ENCODE measurements at regions not wholly inside any gene's neighbourhood (a gene's known extent, or its start where the extent isn't known, plus 50 kb on each side); places are given as distances from the start of the nearest gene placed in this dataset.
"Not testable (repeated sequence)": the region's sequence is repeated elsewhere in the genome, so short reads cannot be mapped to it uniquely, and the experiment has no call there.

DNA sequence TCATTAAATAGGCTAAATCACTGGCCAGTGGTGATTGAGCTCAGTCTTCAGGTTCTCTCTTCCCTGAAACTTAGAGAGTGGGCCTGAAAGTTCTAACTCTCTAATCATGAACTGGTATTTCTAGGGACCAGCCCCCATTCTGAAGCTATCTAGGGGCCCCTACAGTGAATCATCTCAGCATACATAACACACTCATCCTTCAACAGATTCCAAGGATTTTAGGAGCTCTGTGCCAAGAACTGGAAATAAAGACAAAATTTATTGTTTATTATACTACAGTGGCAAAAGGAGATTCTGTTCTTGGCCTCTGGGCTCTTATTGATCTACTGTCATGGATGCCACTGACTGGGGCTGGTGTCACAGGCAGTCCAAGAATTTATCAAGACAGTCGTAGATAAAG lies 263.8 kb upstream of the IGFBP7 start:
- no peak for DNase-seq

DNA sequence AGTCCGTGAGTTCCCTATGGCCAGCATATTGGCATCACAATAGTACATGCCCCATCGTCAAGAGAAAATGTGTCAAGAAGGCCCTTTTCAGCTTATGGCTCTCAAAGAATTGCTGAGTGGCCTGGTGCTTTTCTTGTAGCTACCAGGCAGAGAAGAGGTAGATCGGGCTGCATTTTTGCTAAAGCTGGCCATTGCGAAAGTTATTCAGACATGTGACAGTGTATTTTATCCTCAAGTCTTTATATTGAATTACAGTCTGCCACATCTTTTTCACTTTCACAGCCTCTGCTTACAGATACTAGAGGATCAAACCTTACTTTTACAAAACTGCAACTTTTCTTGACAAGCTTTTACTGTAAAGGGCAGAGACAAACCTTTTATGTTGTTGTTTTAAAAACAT lies 261.5 kb upstream of the IGFBP7 start:
- DNase-seq: no peak

DNA sequence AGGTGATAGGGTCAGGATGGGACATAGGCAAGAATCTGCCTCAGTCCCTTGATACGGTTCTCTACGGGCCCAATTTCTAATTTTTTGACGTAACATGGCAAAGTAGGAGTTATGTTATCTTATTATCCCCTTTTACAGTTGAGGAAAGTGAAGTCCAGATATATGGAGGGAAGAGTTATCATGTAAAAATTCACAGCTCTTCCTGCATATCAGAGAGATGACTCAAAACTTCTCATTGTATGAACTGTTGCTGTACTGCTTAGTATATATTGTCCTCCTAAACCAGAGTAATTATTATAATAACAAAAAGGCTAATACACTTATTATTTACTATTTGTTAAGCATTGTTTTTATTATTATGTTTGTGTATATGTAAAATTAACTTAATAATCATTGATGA lies 260.5 kb upstream of the IGFBP7 start:
- no peak for DNase-seq

DNA sequence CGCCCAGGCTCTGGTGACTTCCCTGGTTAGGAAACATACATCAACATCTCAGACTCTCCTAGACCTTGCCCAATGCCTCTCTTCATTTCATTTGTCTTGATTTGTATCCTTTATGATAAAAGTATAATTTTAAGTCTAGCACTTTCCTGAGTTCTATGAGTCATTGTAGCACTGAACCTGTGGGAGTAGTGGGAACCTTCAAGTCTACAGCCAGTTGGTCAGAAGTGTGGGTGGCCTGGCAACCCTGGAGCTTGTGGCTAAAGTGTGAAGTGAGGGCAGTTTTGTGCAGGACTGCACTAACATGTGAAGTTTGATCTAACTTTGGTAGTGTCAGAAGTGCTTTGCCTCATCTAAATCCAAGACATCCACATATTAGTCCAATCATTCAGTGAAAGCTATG lies 259.3 kb upstream of the IGFBP7 start:
- no peak for DNase-seq

DNA sequence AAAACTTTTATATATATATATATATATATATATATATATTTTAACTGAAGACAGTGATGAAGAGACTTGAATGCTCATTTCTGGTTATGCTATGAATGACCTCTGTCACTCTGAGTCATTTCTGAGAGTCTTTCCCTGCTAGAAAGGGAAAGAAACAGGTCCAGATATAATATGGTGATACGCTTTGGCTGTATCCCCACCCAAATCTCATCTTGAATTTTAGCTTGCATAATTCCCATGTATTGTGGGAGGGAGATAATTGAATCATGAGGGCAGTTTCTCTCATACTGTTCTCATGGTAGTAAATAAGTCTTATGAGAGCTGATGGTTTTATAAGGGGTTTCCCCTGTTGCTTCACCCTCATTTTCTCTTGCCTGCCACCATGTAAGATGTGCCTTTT lies 254.1 kb upstream of the IGFBP7 start:
- no peak for DNase-seq

DNA sequence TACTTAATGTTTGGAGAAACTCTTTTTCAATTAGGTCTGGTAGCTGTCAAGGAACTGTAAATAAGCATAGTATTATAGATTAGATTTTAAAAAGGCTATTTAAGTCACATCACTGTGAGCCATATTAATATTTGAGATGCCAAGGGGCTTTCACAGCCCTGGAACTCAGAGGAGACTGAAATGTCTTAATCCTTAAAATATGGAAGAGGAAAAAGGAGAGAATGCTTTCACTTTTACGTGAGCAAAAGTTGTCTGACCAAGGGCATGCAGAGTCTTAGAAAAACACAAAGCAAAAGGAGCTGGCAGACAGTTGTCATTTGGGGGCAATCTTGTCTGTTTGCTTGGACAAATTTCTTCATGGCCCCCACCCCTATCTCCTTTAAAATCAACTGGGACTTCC lies 253.2 kb upstream of the IGFBP7 start:
- DNase-seq: no peak

DNA sequence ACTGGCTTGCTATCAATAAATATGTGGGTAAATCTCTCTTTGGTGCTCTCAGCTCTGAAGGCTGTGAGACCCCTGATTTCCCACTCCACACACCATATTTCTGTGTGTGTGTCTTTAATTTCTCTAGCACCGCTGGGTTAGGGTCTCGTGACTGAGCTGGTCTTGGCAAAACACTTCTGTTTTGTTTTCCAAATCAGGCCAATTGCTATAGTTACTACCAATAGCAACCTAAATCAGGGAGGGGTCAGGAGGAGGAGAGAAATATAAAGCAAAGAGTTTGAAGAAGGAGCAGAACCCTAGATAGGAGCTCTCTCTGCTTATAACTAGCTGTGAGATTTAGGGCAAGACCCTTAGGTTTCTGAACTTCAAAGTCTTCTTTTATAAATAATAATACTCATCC lies 250.5 kb upstream of the IGFBP7 start:
- DNase-seq: no peak

DNA sequence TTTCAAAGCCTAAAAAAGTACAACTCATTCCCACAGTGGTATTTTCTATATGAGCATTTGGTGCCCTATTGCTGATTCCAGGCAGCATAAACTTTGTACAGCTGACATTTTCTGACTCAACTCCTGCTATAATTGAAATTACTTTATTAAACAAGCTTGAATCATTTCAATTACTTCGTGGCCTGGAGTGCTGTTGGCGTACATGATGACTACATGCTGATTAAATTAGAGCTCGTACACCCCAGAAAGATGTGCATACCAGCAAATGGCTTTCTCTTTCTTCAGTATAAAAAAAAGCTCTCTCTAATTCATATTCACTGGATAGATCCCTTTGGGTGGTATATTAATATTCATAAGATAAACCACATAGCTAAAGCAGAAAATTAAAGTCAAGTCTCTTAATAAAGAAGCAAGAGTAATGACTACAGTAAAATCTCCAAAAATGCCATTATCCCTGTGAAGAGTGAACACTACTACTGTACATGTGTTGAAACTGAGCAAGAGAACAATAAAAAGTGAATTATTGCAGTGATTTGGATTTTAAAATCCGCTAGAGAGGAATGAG lies 245.0 kb upstream of the IGFBP7 start:
- no peak for DNase-seq

DNA sequence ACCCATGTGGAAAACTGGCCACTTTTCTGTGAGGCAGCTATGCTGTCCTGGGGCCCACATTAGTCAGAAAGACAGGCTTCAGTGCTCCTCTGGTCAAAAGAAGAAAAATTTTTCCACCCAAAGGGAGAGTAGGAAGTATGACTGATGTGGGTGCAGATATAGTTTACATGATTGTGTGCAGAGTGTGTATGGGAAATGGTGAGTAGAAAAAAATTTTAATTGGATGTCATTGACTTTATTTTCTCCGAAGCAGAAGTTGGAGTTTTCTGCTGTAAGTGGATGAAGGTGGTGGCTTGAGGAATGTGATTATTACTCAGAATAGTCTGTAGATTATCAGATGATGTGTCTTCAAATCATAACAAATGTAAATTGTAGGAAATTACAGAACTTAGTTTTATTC lies 241.5 kb upstream of the IGFBP7 start:
- no peak for DNase-seq

DNA sequence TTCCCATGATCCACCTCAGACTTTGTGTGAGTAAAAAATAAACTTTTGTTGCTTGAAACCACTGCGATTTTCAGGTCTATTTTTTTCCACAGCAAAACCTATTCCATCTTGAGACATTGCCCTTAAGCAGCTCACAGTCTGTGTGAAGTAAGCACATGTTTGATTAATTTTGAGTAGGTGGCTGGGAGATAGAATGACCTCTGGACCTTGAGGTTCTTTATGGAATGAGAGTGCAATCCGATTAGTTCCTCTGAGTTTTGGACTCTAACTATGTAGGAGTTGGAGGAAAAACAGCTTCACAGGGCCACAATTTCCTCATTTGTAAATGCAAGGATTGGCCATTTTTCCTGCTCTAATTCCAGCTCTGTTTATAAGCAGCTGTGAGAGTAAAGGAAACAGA lies 234.1 kb upstream of the IGFBP7 start:
- no peak for DNase-seq

DNA sequence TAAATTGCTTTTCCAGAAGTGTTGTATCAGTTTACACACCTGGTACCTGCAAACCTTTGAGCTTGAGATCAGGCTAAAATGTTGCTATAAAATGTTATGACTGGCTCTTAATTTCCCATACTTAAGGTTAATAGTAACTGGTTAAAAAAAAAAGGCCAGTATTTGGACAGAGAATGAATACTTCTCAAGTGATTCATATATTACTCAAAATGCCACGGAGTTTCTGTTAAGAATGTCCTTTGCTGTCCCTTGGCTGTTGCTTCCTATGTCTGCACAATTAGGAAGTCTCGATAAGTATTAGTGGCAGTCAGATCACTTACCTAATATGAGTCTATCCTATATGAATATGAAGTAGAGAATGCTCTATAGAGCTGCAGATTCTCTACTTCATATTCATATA lies 232.2 kb upstream of the IGFBP7 start:
- no peak for DNase-seq

DNA sequence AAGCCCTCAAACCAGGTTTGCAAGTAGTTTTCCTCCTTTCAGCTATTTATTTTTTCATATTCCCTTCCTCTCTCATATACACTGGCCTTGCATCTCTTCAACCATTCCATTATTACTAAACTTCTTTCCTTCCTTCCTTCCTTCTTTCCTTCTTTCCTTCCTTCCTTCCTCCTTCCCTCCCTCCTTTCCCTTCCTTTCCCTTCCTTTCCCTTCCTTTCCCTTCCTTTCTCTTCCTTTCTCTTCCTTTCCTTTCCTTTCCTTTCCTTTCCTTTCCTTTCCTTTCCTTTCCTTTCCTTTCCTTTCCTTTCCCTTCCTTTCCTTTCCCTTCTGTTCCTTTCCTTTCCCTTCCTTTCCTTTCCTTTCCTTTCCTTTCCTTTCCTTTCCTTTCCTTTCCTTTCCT lies 228.7 kb upstream of the IGFBP7 start:
- DNase-seq: not testable (repeated sequence)

DNA sequence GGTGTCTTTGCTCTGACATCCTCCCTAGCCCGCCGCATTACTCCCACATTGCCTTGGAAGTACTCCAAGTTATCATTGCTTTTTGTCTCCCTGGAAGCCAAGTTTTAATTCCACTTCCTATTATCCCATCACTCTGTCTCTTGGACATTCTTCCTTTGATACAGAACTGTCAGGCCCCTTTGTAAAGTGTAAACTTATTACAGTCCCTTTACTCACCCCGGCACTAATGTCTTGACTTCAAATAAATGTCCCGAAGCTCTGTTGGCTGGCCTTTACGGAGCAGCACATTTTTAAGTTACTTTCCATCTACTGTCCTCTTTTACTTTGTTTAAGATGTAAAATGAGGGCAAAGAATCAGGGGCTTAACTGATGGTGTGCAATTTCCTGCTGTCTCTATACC lies 223.5 kb upstream of the IGFBP7 start:
- no peak for DNase-seq

DNA sequence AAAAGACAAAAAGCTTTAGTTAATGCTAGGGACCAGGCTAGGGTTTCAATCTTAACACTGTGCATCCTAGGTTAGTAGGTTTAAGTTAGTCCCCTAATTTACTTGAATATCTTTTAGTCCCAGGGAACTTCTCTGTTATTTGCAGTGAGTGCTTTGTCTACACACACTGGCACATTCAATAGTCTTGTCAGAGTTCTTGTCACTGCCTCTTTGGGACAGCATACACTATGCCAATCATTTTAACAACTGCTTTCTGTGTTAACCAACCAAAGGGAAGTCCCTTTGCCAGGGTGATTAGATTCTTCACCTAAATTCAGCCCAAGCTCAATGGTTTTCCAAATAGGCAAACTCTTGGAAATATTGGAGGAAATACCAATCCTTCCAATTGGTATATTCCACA lies 221.8 kb upstream of the IGFBP7 start:
- DNase-seq: no peak

DNA sequence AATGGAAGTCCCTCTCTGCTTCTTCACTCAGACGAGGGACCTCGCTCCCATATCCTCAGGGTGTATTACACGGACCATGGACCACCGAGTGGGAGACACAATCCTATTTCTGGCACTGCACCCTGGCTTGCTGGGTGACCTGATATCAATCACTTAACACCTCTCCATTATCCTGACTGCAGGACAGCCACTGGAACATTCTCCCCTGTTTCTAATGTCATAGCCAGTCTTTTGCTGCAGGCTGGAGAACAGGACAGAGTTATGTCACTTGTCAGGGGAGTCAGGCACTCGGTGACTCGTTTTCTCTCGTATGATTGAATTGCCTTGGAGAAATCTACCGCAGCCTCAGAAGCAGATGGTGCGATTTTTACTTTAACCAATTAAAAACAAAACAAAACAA lies 219.1 kb upstream of the IGFBP7 start:
- DNase-seq: no peak

DNA sequence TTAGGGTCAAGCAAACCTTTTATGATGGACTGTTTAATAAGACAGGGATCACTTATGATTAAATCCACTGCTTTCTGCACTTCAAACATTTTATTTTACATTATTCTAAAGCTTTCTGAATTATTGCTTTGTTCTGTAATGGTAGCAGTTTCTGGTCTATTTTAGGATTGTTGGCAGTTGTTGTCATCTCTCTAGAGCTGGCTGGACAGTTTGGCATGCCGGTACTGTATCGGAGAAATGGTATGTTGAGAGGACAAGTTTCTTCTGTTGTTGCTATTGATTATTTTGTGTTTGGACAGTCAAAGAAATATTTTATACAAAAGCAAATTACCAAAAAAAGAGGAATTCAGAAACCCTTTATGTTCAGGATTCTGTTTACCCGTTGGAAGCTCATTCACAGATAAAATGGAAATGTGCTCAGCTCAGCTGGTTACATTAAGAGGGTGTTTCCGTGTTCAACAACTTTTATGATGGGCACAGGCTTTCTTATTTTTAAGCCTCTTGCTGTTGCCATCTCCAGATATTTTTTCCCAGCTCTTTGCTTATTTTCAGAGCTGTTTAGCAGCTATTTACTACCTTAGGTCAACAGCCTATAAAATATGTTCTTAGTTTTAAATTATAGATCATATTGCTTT lies 214.6 kb upstream of the IGFBP7 start:
- no peak for DNase-seq

DNA sequence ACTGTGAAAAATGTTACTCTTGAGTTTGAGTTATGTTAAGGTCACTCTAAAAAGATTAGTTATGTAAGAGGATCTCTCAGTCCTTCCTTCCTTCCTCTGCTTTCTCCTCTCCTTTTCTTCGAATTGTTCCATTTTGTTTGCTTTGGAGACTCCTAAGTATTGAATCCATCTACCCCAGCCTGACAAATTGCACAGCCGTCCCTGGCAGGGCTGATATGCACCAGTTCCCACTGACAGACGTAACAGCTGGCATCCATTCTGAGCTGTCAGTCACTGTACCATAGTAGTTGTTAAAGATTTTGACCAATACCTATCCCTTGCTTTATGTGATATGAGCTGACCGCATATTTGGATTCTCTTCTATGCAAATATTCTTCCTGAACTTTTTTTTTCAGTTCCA lies 210.7 kb upstream of the IGFBP7 start:
- DNase-seq: no peak

DNA sequence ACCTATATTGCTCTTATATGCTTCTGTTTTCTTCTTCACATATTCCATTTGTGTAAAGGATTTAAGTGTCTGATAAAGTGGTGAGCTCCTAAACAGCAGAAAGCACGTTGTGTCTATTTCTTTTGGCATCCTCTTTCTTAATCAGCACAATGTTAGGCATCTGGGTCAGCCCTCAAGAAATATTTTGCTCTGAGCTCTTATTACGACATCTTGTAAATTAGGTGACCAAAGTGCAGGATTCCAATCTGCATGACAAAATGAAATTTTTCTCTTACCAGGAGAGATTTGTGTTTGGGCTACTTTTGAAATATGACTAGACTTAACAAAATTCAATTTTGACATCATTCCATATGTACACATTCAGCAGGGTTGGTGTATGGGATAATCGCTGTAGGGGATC lies 210.0 kb upstream of the IGFBP7 start:
- DNase-seq: no peak

DNA sequence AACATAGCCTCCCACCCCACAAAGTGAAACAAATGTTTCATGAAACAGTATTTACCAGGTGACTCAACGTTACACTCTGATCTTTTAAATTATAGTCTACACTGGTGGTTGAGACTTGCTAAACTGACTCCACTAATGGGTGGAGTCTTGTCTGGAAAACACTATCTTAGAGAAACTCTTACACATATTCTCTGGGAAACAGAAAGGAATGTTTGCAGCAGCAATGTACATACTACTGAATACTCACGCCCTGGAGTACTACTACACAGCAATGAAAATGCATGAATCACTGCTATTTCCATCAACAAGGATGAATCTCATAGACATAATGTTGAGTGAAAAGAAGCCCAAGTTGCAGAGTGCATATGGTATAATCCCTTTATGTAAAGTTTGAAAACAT lies 208.5 kb upstream of the IGFBP7 start:
- no peak for DNase-seq

DNA sequence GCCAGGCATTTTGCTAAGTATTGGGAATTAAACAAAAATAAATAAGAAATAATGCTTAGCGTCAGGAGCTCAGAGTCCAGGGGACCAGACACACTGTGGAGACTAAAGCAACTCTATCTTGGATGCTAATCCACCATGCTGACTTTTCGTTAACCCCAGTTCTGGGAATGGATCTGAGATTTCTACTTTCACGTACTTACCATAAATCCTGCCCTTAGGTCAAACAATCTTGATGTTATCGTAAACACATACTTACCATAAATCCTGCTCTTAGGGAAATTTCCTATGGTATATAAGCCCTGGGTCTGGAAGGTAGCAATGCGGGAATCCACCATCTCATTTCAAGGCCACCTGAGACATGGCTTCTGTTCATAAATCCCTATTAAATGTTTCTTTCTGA lies 204.5 kb upstream of the IGFBP7 start:
- DNase-seq: no peak

DNA sequence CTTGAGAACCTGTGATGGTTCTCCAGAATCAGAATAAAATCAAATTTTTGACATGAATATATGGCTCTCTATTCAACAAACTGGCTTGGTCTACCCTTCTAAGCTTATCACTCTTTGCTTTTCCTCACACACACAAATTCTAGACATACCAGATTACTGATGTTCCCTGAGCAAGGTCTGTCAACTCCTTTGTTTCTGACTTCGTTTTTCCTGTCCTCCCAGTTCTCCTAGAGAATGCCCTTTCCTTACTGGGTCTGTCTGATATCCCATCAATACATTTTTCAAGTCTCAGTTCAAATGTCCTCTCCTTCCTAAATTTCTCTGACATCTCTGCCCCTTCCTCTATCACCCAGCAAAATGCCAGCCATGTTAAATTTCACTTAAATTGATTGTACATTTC lies 202.1 kb upstream of the IGFBP7 start:
- no peak for DNase-seq

DNA sequence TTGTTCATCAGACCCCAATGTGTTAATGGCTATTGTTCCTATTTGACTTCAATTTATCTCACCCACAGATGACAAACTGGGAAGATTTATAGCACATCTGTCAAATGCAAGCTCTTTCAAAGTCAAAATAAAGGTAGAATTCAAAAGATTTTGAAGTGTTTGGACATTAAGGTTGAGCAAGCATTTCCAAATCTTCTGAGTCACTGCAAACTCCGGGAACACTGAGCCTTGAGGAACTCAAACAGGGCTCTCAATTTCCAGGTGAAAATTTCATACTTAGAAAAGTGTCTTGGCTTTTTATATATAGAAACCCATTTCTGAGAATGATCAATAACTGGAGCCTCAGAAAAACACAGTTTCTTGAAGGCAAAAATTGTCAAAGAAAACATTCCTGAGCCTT lies 199.5 kb upstream of the IGFBP7 start:
- no peak for DNase-seq

DNA sequence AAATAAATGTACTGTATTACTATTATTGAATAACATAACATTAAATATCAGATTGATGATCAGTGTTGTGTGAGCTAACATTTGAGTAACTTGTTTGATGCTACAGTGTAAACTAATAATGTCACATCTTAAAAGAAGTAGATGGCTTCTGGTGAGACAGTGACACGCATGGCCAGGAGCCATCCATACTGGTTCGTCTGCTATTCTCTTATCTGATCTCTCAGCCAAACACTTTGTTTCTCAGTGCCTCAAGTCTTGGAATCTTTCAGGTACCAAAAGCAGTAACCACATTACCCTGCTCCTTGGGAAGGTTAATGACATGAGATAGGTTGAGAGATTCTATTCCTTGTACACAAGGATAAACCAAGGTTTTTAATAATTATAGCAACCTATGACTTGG lies 198.1 kb upstream of the IGFBP7 start:
- DNase-seq: no peak

DNA sequence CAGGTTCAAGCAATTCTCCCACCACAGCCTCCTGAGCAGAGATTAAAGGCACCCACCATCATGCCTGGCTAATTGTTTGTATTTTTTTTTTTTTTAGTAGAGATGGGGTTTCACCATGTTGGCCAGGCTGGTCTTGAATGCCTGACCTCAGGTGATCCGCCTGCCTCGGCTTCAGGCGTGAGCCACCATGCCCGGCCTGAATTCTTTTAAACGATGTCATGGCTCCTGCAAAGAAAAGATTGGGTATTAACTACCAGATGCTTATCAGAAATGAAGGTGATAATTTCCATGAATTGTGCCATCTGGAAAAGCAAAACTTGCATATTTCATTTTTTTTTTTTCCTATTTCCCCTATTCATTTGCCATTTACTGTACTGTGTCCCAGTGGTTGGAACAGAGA lies 195.7 kb upstream of the IGFBP7 start:
- DNase-seq: no peak

DNA sequence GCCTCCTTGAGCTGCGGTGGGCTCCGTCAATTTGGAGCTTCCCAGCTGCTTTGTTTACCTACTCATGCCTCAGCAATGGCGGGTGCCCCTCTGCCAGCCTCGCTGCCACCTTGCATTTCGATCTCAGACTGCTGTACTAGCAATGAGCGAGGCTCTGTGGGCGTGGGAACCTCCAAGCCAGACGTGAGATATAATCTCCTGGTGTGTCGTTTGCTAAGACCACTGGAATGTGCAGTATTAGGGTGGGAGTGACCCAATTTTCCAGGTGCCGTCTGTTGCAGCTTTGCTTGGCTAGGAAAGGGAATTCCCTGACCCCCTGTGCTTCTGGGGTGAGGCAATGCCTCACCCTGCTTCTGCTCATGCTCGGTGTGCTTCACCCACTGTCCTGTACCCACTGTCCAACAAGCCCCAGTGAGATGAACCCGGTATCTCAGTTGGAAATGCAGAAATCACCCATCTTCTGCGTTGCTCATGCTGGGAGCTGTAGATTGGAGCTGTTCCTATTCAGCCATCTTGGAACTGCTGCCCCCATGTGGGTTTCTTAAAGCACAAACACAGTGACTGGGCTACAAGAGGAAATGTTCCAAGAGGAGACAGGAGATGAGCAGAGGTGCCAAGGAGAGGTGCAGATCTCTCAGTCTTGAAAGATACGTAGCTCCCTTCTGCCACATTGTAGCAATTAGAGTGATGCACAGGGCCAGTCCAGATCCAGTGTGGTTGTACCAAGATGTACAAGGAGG lies 193.0 kb upstream of the IGFBP7 start:
- no peak for DNase-seq

Measured in CD4-positive, alpha-beta T cell treated with Interleukin-17A for 1 hour (primary cell).